Retinal pigment epithelial cell (primary cell): ENCODE measurements at regions not wholly inside any gene's neighbourhood (a gene's known extent, or its start where the extent isn't known, plus 50 kb on each side); places are given as distances from the start of the nearest gene placed in this dataset.

Experiments used
- DNase-seq: peaks from one replicate; pipeline ENCODE4 v3.0.0-alpha.2; 2010; ENCODE audit warnings: low read depth
- H3K4me3 ChIP-seq: 2 replicates; pipeline ENCODE4 v1.5.1; 2011; ENCODE audit warnings: mild to moderate bottlenecking, low read length, control low read depth, moderate library complexity
- TF ChIP-seq, protein P1 (sequence below): conservative IDR thresholded peaks from 2 replicates; pipeline ENCODE4 v1.5.1; 2011; ENCODE audit warnings: low read depth, low read length, control low read depth, inconsistent platforms

DNA sequence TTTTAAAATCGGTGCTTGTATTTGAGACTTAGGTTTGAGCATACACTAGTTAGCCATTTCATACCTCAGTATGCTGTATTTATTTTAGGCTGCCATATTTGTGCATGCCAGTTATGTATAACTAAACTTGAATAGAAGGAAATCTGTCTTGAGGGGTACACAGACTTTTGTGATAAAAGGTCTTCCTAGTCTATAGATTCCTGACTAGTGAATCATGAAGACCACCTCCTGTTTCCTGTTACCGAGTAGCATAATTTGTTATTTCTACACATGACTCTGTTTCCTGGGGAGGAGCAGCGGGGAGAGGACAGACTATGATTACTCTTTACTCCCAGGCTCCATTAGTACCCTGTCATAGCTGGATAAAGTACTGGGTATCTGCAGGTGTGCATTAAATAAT lies 316.8 kb upstream of the SNX7 start:
- H3K4me3 ChIP-seq, result no peak overlapping the region
- no peak for DNase-seq
- TF ChIP-seq, protein P1, sequence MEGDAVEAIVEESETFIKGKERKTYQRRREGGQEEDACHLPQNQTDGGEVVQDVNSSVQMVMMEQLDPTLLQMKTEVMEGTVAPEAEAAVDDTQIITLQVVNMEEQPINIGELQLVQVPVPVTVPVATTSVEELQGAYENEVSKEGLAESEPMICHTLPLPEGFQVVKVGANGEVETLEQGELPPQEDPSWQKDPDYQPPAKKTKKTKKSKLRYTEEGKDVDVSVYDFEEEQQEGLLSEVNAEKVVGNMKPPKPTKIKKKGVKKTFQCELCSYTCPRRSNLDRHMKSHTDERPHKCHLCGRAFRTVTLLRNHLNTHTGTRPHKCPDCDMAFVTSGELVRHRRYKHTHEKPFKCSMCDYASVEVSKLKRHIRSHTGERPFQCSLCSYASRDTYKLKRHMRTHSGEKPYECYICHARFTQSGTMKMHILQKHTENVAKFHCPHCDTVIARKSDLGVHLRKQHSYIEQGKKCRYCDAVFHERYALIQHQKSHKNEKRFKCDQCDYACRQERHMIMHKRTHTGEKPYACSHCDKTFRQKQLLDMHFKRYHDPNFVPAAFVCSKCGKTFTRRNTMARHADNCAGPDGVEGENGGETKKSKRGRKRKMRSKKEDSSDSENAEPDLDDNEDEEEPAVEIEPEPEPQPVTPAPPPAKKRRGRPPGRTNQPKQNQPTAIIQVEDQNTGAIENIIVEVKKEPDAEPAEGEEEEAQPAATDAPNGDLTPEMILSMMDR, result no peak

DNA sequence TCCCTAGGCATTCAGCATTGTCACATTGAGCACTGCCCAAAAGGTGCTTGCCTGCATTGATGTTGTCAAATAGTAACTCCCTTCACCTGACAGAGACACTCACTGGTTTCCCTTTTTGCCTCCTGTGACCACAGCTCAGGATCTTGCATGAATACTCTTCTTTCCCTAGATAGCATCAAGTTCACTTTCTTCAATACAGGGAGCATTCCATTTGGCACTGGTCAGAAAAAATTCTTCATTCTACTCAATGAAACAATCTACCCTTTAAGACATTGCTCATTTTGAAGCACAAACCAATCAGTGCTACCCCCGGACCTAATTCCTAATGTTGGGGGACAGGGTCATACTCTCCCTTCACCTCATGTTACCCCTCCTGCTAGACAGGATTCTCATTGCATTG lies 319.0 kb upstream of the SNX7 start:
- no peak for DNase-seq
- no peak overlapping the region for H3K4me3 ChIP-seq
- TF ChIP-seq, protein P1, result no peak

DNA sequence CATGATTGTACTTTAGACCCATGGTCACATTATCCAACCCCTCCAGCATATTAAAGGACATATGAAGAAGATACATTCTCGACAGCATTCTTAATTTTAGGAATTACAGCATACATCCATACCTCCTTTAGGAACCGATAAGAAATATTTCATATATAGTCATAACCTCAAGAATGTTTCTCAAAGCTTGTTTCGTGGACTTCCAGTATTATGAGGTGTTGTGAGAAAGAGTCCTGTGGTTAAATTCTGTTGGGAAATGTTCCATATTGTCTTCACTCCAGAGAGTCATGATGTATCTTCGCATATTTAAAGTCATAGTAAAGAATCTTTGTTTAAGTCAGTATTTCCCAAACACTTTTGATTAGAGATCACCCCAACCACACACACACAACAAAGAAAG lies 321.0 kb upstream of the SNX7 start:
- TF ChIP-seq, protein P1, result no peak
- H3K4me3 ChIP-seq, result no peak overlapping the region
- DNase-seq, result no peak

DNA sequence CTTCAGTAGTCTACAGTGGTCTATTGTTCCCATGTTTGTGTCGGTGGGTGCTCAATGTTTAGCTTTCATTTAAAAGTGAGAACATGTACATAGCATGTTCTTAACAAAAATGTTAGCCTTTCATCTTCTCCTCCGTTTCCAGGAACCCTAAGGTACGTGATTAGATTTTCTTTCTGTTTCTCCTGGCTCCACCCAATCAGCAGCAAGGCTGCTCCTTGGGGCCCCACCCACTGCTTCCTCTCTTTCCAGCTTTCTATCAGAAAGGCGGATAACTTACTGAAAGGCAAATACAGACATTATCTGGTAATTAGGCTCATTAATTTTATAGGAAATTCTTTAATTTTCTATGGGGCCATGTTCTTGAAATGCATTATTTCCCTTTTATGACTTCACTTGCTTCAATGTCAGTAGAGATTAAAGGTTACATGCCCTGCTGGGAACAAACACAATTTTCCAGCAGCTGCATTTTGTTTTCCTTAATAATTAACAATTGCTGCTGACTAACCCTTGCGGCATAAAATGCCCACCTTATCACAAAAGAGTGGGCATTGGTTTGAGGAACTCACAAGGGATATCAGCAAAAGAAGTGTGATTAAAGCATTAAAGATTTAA lies 324.9 kb upstream of the SNX7 start:
- TF ChIP-seq, protein P1, result no peak
- no peak overlapping the region for H3K4me3 ChIP-seq
- no peak for DNase-seq

DNA sequence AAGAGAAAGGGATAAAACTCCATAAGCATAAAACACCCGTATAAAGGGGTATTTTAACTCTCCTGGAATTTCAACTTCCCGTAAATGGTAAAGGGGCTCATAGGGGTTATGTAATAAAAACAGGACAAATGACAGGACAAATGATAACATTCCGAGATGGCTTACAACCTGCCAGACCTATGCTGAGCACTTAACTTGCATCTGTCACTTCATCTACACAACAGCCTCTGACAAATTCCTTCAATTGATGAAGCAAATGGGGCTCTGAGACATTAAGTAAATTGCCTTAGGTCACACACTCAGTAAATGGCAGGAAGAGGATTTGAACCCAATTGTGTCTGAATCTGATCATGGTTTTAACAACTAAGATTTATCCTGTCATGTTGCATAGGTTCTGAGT lies 327.6 kb upstream of the SNX7 start:
- TF ChIP-seq, protein P1, result no peak
- H3K4me3 ChIP-seq, result no peak overlapping the region
- DNase-seq, result no peak

DNA sequence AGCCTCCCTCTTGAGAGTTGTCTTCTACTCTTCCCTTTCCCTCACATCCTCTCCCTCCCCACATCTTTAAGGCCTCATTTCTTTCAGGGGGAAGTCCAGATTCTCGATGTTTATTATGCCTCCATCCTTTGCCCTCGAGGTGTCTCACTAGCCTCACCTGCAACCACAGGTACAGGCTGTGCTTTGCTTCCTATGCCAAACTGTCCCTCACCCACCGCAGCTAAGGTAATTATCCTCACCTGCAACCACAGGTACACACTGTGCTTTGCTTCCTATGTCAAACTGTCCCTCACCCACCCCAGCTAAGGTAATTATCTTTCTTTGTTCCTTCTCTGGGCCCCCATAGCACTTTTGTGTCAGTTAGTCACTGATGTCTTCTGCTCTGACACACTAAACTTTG lies 328.1 kb upstream of the SNX7 start:
- TF ChIP-seq, protein P1, result no peak
- DNase-seq, result no peak
- no peak overlapping the region for H3K4me3 ChIP-seq

DNA sequence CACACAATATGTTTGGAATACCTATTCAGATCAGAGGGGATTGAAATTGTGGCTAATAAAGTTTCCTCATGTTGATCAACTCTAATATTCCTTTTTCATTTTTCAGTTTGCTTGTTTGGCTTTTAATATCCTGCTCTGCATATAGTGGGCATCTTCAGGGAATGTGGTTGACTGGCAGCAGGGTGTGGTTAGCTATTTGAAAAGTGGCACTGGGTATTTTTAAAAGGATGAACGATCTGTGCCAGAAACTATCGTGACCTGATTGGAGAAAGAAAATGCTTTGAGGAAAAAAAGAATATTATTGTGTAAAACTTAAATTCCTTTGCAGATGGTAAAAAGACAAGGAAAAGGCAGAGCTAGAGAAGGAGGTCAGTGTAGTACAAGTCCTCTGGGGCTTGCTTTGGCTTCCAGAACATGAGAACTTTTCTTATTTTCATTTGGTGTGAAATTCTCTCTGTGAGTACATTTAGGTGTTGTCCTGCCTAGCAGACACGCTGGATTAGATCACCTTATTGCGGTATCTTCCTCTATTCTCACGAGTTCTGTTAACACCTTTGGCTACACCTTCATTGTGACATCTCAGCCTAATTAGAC lies 329.7 kb upstream of the SNX7 start:
- TF ChIP-seq, protein P1, result no peak
- H3K4me3 ChIP-seq, result no peak overlapping the region
- no peak for DNase-seq
